GM21447 (cell line): ENCODE measurements at regions not wholly inside any gene's neighbourhood (a gene's known extent, or its start where the extent isn't known, plus 50 kb on each side); places are given as distances from the start of the nearest gene placed in this dataset.

ENCODE experiments used
- ATAC-seq: cut with Tn5 transposase; IDR thresholded peaks from one replicate; pipeline ENCODE4 v1.9.1; 2021; ENCODE audit not compliant: unreplicated experiment

- ATAC-seq, result no peak
Measured at GRCh38 chr4:4749137-4749536, 110.3 kb upstream of the MSX1 start.

GRCh38 chr4:4746444-4746843 is 113.0 kb upstream of the MSX1 start:
- no peak for ATAC-seq

GRCh38 chr4:4740071-4740470 is 119.4 kb upstream of the MSX1 start:
- ATAC-seq, result no peak

GRCh38 chr4:4735870-4736269 is 123.6 kb upstream of the MSX1 start:
- no peak for ATAC-seq

- ATAC-seq, result no peak
Measured at GRCh38 chr4:4735136-4735750, 124.2 kb upstream of the MSX1 start.

- ATAC-seq, result no peak
Measured at GRCh38 chr4:4734425-4734824, 125.0 kb upstream of the MSX1 start.

GRCh38 chr4:4733663-4734062 is 125.8 kb upstream of the MSX1 start:
- no peak for ATAC-seq

GRCh38 chr4:4730249-4730648 is 129.2 kb upstream of the MSX1 start:
- no peak for ATAC-seq

GRCh38 chr4:4729206-4729605 is 130.3 kb upstream of the MSX1 start:
- ATAC-seq, result no peak

- ATAC-seq, result no peak
Measured at GRCh38 chr4:4727536-4727935, 131.9 kb upstream of the MSX1 start.

GRCh38 chr4:4726051-4726450 is 133.4 kb upstream of the MSX1 start:
- no peak for ATAC-seq

- no peak for ATAC-seq
Measured at GRCh38 chr4:4724321-4724720, 135.1 kb upstream of the MSX1 start.

GRCh38 chr4:4721636-4722035 is 137.8 kb upstream of the MSX1 start:
- ATAC-seq, result no peak

GRCh38 chr4:4720646-4721045 is 138.8 kb upstream of the MSX1 start:
- ATAC-seq, result no peak

GRCh38 chr4:4719436-4719835 is 140.0 kb upstream of the MSX1 start:
- no peak for ATAC-seq

GRCh38 chr4:4717692-4718091 is 141.8 kb upstream of the MSX1 start:
- no peak for ATAC-seq

- no peak for ATAC-seq
Measured at GRCh38 chr4:4714331-4714730, 145.1 kb upstream of the MSX1 start.

GRCh38 chr4:4712800-4713528 is 146.5 kb upstream of the MSX1 start:
- ATAC-seq, result no peak

- ATAC-seq, result no peak
Measured at GRCh38 chr4:4711902-4712301, 147.6 kb upstream of the MSX1 start.

GRCh38 chr4:4709736-4710135 is 149.7 kb upstream of the MSX1 start:
- ATAC-seq, result no peak

GRCh38 chr4:4704267-4704666 is 155.2 kb upstream of the MSX1 start:
- no peak for ATAC-seq

- no peak for ATAC-seq
Measured at GRCh38 chr4:4697584-4697983, 155.7 kb upstream of the STX18 start.

GRCh38 chr4:4696530-4696929 is 154.7 kb upstream of the STX18 start:
- no peak for ATAC-seq
